HG03135 (cell line): ENCODE measurements at regions not wholly inside any gene's neighbourhood (a gene's known extent, or its start where the extent isn't known, plus 50 kb on each side); places are given as distances from the start of the nearest gene placed in this dataset.
"Not testable (repeated sequence)": the region's sequence is repeated elsewhere in the genome, so short reads cannot be mapped to it uniquely, and the experiment has no call there.

ENCODE experiments used
- ATAC-seq: cut with Tn5 transposase; IDR thresholded peaks from one replicate; pipeline ENCODE4 v1.9.1; 2021; ENCODE audit warnings: mild to moderate bottlenecking, moderate library complexity; ENCODE audit not compliant: unreplicated experiment

DNA sequence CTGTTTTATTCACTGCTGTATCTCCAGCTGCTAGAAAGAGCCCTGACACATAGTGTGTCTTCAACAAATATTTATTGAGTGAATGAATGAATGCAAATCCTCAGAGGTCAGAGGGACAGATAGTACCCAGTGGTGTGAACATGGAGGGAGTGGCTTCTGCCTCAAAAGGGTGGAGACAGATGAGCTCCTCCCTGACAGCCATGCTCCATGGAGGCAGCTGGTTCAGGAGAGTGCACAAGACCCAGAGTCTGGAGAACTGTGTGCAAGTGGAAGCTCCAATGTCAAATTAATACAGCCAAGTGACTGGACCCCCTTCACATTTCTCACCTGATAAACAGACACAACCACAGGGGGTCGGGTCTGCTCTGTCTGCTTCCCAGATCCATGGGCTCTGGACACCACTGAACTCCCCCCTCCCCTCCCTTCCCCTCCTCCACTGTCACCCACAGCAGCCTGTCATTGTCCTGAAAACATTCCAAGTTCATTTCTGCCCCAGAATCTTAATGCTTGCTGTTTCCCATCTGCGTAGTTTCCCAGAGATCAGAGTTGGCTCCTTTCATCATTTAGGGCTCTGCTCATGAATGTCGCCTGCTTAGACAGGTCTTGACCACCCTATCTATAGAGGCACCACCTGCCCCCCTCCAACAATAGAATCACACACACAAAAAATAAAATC lies 312.9 kb upstream of the PODXL start:
- ATAC-seq, result no peak

DNA sequence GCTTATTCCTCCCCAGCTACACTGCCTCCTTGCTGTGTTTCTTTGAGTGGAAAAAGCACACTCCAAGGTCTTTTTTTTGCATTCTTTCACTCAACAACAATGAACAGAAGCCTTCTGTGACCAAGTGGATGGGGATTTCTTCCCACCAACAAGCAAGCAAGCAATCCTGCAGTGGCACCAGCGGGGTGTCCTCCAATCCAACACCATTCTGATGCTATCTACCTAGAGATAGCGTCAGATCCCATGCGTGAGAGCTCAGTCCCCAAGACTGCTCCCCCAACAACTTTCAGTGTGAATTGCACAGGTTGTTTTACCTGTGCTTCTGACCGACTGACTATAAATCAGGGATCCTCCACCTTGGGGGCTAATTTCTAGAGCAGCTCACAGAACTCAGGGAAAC lies 311.0 kb upstream of the PODXL start:
- no peak for ATAC-seq

DNA sequence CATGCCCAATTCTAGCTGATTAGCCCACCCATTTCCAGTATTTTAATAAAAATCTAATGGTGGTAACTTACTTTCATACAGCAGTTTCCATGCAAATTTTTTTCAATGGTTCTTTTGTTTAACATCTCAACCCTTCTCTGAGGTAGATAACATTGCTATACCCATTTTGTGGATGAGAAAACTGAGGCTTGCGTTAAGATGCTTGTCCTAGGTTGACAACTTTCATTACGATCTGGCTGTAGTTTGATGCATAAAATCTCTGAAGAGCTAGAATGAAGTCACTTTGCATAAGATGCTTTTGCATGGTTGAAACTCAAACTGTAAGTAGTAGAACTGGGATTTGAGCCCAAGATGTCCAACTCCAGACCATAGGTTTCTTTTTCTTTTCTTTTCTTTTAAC lies 309.5 kb upstream of the PODXL start:
- ATAC-seq, result no peak

DNA sequence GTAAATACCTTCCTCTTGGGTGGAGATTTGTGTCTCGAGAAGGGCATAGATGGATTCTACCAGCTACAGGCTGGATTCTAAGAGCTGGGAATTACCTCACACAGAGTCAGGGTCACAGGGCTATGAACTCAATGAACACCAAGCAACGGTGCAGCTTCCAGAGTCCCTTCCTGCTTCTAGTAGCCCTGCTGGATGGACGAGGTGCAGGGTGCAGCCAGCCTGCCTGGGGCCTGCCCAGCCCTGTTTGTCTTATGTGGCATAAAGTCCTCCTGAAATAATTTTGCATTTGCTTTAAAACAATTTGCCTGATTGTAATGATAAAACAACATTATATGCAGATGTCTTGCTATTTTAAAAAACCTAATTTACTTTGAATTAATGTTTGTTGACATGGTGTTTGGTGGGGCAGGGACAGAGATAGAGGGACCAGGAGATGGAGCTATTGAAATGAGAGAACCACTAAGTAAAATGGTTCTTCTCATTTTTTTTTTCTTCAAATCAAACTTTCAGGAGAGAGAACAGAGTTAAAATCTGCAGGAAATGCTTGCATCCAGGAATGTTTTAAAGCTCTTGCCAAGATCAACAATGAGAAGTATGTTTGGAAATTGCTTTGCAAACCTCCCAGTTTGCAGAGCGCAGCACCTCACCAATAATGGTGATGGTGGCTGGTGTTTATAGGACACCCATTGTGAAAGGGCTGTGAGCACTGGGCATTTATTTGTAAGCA lies 305.4 kb upstream of the PODXL start:
- no peak for ATAC-seq

DNA sequence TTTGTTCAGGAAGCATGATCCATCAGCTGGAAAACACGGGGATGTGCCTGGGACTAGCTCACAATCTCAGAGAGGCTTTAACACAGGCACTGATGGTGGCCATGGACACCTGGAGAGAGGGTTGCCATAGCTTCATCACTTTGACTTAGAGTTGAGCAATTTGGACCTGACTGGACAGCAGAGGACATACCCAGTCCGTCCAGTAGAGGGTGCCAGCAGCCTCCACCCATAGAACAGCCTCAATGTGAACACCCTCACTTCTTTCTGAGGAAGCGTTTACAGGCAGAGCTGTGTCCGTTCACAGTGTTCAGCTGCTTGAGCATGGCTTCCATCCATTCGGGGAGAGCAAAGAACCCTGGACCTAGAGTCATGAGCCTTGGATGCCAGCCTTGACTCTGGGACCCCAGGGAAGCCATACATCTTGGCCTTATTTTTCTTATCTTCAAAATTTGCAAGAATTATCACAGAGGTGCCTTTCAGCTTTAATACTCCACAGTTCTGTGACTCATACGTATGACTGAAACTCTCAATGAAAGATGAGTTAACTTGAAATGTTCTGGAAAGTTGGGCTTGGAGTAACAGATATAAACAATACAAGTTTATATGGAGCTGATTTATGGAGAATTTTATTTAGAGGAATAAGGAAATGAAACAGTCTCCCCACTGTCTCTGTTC lies 302.9 kb upstream of the PODXL start:
- ATAC-seq, result no peak

DNA sequence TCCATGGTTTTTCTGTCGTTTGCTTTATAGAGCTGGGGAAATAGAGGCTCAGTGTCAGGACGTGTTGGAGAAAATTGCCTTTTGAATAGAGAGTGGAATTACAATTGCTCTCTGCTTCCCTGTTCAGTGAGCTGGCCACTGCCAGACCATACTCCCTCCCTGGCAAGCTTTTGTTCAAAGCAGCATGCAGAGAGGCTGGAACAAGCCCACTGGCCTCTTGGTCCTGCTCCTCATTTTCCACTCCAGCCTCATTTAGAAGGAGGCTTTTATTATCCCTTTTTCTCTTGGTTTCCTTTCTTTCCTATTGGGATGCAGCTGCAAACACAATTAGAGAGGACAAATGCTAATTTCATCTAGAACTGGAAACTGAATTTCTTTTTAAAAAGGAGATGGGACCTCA lies 302.2 kb upstream of the PODXL start:
- ATAC-seq, result no peak

DNA sequence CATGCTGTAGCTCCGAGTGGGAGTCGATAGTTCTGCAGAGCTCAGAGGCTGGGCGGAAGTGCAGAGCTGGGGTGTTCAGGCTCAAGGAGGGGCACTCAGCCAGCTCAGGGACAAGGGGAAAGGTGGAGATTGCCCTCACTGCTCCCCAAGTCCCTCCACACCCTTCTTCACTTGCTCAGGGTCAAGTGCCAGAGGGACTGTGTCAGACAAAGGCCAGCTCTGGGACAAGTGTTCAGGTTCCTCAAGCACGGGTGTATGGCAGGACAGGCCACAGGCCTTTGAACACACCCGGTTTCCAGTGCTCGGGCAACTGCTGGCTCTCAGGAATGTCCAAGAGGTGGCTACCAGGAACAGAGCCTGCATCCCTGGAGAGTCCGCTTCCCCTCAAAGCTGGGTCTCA lies 293.0 kb upstream of the PODXL start:
- ATAC-seq, result no peak

DNA sequence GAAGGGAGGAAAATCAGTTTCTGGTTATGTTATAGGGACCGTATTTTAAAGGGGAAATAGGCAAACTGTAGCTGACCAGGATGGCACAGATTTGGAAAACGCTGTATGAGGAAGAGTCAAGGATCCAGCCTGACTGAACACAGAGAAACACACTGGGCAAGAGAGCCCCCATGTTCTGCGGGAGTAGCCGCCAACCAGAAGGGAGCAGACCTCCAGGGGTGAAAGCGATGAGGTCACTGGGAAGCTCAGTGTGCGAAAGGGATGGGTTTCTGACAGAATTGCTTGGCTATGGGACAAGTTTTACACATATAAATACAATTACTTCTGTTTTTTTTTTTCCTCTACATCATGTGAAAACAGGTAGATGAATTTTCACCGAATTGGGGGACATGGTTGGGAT lies 291.6 kb upstream of the PODXL start:
- ATAC-seq, result no peak

DNA sequence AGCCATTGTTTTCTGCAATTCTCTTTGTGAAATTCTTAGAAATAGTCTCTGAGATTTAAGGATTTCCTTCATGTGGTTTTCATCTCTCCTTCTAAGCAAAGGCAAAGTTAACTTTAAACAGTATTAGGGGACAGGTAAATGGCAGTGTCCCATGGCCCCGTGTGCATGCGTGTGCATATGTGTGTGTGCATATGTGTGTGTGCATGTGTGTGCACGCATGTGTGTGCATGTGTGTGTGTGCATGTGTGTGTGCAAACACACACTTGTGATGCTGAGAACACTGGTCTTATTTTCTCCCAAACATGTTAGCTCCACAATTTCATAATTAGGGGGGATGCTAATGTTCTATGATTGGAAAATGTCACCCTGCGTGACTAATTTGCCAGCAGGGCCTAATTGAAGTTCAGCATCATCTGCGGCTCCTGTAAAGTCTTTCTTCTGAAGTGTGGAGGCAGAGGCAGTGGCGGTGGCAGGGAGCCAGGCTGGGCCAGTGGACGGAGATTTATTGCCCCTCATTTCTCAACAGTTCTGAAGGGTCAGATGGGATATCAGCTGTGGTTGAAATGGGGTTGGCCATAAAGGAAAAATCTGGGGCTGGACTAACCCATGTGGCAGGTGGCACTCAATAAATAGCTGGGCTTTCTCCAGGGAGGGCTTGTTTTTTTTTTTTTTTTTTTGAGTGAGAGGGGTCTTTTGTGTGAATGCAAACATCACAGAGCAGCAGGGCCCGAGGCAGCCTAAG lies 289.3 kb upstream of the PODXL start:
- ATAC-seq, result no peak

DNA sequence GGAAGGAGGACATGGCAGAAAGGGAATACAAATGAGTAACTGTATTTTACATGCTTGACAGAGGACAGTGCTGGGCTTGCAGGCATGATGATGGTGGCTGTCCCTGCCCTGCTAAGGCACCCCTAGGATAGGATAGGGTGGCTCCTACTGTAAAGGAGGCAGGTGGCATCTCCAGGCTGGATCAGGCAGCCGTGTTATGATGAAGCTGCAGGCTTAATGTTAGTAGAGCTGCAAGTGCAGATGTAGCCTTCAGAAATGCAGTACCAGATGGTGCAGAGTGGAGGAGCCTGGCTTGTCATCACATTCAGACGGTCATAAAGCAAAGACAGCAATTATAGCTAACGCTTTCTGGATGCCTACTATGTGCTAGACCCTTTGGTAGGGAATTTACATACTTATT lies 287.9 kb upstream of the PODXL start:
- ATAC-seq, result no peak

DNA sequence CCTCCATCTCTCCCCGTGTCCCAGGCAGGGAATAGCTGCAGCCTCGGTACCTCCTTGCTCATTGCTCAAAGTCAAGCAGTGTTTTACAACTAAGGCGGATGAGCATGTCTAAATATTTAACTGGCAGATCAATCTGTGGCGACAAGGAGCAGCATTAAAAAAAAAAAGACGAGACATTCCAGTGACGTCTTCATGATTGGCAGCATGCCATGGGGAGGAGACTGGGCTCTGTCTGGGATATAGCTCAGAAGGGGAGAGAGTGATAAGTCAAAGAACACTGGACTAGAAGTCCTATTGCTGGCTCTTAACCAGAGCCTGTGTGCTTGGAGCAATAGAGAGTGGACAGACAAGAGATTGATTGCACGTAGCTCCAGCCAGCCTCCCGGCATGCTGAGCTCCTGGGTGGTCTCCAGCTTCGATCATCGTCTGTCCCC lies 287.5 kb upstream of the PODXL start:
- ATAC-seq, result no peak

DNA sequence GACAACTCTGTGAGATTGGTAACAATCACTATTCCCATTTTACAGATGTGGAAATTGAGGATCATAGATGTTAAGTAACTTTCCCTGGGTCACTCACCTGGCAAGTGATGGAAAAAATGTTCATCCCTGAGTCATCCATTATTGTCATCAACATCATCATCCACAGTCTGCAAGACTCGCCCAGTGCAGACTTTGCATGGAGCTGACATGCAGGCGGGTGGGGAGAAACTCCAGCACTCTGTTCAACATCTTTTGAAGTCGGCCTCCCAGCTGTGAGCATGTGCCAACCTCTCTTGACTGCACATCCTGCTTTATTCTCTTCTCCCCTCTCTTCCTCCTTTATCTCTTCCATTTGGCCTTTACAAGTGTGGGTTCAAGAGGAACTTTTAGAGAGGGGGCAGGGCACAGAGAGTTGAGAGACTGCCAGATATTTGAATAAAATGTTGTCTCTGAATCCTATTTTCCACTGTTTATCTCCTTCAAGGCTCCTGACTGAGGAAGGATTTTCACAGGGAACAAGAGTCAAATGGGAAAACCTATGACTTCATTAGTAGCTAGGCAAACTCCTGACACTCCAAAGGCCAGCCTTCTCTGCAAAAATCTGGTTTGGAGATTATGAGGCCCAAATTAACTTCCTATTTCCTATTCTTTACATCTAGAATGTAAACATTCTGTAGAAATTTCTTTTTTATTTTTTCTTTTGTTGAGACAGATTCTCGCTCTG lies 283.7 kb upstream of the PODXL start:
- ATAC-seq, result no peak

DNA sequence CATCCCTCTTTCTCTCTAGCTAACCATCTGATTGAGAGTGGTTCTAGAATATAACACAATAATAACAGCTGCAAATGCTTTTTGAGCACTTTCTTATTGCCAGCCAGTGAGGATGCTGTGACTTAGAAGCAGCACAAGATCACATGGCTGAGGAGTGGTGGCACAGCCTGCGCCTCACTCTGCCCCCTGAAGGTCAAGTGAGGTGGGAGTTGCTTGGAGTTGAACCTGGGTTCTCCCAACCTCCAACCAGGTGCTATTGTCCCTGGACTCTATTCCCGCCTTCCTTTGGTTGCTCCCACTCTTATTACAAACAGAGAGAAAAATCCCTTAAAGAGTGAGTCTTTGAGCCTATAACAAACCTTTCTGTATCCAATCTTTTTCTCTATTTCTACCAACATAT lies 280.3 kb upstream of the PODXL start:
- ATAC-seq, result no peak

DNA sequence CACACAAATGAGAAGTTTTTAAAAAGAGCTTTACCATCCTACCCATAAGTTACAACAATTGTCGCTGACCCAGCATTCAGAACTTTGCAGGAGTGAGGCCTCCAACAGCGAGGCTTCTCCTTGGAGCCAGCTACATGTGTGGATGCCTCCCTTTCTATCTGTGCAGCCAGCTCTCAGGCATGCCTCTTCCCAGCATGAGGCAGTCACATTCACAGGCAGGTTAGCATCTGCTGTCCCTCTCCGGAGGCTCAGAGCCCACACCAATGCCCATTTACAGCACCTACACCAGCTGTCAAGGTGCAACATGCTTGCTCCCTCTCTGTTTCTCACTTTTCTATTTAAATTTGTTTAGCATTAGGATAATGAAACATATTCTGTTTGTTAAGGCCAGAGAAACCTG lies 278.7 kb upstream of the PODXL start:
- no peak for ATAC-seq

DNA sequence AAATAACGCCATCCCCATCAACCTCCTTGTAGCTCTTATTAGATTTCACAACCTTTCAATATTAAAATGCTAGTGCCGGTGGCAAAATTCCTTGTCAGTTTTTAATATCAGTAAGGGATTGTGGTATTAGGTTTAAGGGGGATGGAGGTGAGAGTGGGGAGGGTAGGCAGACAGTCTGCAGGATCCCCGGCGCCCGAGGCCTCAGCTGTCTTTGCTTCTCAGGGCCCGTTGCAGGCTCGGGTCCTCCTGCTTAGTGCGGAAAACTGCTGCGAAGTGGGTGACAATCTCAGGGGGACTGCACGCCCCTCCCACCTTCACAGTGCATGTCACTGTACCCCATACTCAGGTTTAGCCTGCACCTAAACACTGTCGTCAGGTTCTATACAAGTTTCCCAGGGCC lies 274.3 kb upstream of the PODXL start:
- ATAC-seq, result no peak

DNA sequence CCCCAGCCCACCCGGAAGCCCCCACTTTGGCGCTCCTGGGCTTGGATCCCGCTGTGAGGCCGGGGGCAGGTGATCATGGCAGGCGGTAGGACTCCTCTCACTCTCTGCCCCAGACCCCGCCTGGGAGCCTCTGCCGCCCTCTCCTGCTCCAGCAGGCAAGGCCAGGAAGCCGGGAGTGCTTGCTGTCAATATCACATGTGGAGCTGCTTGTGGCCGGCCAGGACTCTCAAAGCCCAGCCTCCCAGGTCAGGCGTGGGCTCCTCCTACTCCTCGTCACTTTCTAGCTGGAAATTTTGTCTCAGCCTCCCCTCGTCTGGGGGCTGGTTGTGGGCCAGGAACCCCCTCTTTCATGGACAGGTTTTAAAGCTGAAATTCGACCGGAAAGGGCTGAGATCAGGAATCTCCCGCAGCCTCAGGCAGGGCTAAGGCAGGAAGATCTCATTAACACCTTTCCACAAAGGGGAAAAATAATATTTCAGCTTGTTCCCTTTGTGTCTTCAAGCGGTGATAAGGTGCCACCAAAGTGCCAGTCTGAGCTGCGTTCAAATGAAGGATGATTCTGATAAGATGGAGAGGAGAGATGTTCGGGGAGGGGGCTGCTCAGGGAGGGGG lies 273.6 kb upstream of the PODXL start:
- no peak for ATAC-seq

DNA sequence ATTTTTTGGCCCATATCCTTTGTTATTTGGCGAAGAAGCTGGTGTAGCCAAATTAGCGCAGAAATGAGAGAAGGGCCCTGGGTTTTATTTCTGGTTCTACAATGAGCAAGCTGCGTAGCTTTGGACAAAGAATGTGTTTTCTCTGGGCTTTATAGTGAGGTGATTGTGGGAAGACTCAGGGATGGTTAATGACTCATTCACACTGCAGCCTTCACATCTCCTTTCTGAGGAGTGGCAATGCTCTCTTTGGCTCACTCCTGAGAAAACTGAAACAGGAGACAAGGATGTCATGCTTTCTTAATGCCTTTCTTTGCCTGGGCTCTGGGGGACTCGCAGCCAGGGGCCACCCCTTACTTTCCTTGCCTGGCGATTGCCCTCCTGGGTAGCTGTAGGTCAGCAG lies 271.0 kb upstream of the PODXL start:
- no peak for ATAC-seq

DNA sequence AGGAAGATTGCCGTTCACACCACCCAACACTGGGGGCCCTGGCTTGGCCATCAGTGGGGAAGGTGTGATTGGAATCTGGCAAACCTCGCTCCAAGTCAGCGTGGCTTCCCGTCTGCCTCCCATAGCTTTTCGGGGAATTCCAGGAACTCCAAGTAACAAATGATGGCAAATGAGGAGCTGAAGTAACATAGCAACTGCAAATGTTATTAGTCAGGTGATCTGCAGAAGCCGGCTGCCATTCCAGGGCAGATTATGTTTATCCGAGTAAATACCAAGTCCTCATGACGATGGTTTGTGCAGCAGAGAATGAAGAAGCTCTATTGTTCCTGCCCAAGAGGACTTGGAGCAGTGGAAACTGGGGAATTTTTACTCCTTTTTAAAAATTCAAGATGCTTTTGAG lies 270.5 kb upstream of the PODXL start:
- ATAC-seq, result no peak

DNA sequence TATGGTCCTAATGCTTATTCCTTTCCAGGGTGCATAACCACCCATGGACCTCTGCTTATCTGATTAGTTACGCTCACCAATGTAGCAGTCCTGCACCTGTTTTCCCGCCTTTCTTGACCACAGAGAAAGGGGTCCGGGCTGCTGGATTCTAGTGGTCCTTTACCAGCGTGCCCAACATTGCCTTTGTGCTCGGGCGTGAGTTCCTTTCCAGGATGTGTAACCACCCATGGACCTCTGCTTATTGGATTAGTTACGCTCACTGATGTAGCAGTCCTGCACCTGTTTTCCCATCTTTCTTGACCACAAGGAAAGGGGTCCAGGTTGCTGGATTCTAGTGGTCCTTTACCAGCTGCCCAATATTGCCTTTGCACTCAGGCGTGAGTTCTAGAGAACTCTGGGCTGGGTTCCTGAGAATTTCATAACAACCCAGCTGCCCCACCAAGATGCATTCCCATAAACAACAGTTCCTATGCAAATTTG lies 267.6 kb upstream of the PODXL start:
- ATAC-seq, result not testable (repeated sequence)

DNA sequence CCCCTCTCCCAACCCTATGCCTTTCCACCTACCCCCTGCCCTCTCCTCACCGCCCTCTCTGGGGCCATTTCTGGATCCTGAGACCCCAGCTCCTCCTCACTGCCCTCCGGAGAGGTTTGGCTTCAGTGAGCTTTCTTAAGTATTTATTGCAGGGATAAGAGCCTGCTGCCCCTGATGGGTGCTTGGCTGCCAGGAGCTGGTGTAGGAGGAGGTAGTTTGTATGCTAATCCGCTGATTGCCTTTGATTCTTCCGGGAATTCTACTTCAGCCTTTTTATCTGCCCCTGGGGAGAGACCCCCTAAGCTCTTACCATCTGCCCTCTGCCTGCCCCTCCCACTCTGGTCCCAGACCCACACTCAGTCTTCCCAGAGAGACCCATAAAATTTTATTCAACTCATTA lies 263.5 kb upstream of the PODXL start:
- no peak for ATAC-seq
